NCI-H345 treated with DMSO at 0.1 percent for 48 hours (cell line): ENCODE measurements at regions not wholly inside any gene's neighbourhood (a gene's known extent, or its start where the extent isn't known, plus 50 kb on each side); places are given as distances from the start of the nearest gene placed in this dataset.
"Not testable (repeated sequence)": the region's sequence is repeated elsewhere in the genome, so short reads cannot be mapped to it uniquely, and the experiment has no call there.

Experiments used
- DNase-seq: peaks from one replicate; lab custom pipeline; 2025; ENCODE audit not compliant: unreplicated experiment; lab: John Stamatoyannopoulos, UW

- no peak for DNase-seq
Measured at GRCh38 chr2:38454081-38454480, 77.0 kb upstream of the ATL2 start.

- not testable (repeated sequence) for DNase-seq
Measured at GRCh38 chr2:38451778-38452177, 74.7 kb upstream of the ATL2 start.

- no peak for DNase-seq
Measured at GRCh38 chr2:38450509-38450908, 73.4 kb upstream of the ATL2 start.

GRCh38 chr2:38448692-38449410, 71.8 kb upstream of the ATL2 start:
- DNase-seq: no peak

- no peak for DNase-seq
Measured at GRCh38 chr2:38446906-38447561, 70.0 kb upstream of the ATL2 start.

GRCh38 chr2:38446418-38446817, 69.3 kb upstream of the ATL2 start:
- DNase-seq: no peak

GRCh38 chr2:38444247-38444646, 67.2 kb upstream of the ATL2 start:
- DNase-seq: no peak

- no peak for DNase-seq
Measured at GRCh38 chr2:38442643-38443541, 65.8 kb upstream of the ATL2 start.

- DNase-seq: no peak
Measured at GRCh38 chr2:38441346-38441745, 64.3 kb upstream of the ATL2 start.

GRCh38 chr2:38440655-38441054, 63.6 kb upstream of the ATL2 start:
- no peak for DNase-seq

- no peak for DNase-seq
Measured at GRCh38 chr2:38439863-38440262, 62.8 kb upstream of the ATL2 start.

- no peak for DNase-seq
Measured at GRCh38 chr2:38438883-38439612, 62.0 kb upstream of the ATL2 start.

GRCh38 chr2:38438133-38438882, 61.2 kb upstream of the ATL2 start:
- DNase-seq: no peak

GRCh38 chr2:38436227-38436664, 59.2 kb upstream of the ATL2 start:
- no peak for DNase-seq

- DNase-seq: no peak
Measured at GRCh38 chr2:38435775-38436174, 58.7 kb upstream of the ATL2 start.

- DNase-seq: no peak
Measured at GRCh38 chr2:38434595-38434994, 57.5 kb upstream of the ATL2 start.

- no peak for DNase-seq
Measured at GRCh38 chr2:38433607-38433975, 56.5 kb upstream of the ATL2 start.

GRCh38 chr2:38432820-38433606, 55.9 kb upstream of the ATL2 start:
- no peak for DNase-seq

GRCh38 chr2:38430597-38431207, 53.6 kb upstream of the ATL2 start:
- no peak for DNase-seq
